OCI-LY7 (cell line): ENCODE measurements at regions not wholly inside any gene's neighbourhood (a gene's known extent, or its start where the extent isn't known, plus 50 kb on each side); places are given as distances from the start of the nearest gene placed in this dataset.

Experiments used
- BruUV-seq: library from RNA; stranded (reverse); fragments of 400-500 nt; replicated peaks from 2 replicates; lab custom pipeline; 2021; lab: Mats Ljungman, UMichigan
- CTCF ChIA-PET: fragments of 300-600 bp; sonication (Branson Sonifier 250); formaldehyde crosslinking; loops from one replicate; lab custom pipeline; 2022; ENCODE audit warnings: antibody characterized with exemption; ENCODE audit not compliant: unreplicated experiment; lab: Charles Lee
- POLR2A ChIA-PET: fragments of 300-600 bp; sonication (Branson Sonifier 250); formaldehyde crosslinking; loops from one replicate; lab custom pipeline; 2022; ENCODE audit warnings: antibody characterized with exemption; lab: Charles Lee
- DNase-seq: peaks from one replicate; pipeline ENCODE4 v3.0.0-alpha.2; 2015; ENCODE audit warnings: low spot score
- H2AFZ ChIP-seq: fragments of 200-600 bp; sonication (generic), shearing (Covaris generic); 2 replicates; pipeline ENCODE4 v1.6.1; 2014; ENCODE audit warnings: mild to moderate bottlenecking, antibody characterized with exemption, low read length, moderate library complexity
- H3K27ac ChIP-seq: fragments of 200-600 bp; sonication (generic); 2 replicates; pipeline ENCODE4 v1.5.1; 2014; ENCODE audit warnings: mixed run types, low read depth, mild to moderate bottlenecking, moderate library complexity, low read length, inconsistent platforms; ENCODE audit not compliant: poor library complexity, severe bottlenecking
- H3K36me3 ChIP-seq: fragments of 200-600 bp; sonication (generic); 2 replicates; pipeline ENCODE4 v1.6.1; 2014; ENCODE audit warnings: mild to moderate bottlenecking, antibody characterized with exemption, low read length, moderate library complexity, mixed read lengths; ENCODE audit not compliant: insufficient read depth
- H3K4me1 ChIP-seq: fragments of 200-600 bp; sonication (generic); 2 replicates; pipeline ENCODE4 v1.5.1; 2014; ENCODE audit warnings: mild to moderate bottlenecking, low read length; ENCODE audit not compliant: insufficient read depth, poor library complexity, severe bottlenecking
- H3K4me2 ChIP-seq: fragments of 200-600 bp; sonication (generic); 2 replicates; pipeline ENCODE4 v1.6.1; 2014; ENCODE audit warnings: mild to moderate bottlenecking, low read length
- H3K4me3 ChIP-seq: fragments of 200-600 bp; sonication (generic); 2 replicates; pipeline ENCODE4 v1.5.1; 2014; ENCODE audit warnings: mild to moderate bottlenecking, low read depth, low read length; ENCODE audit not compliant: poor library complexity, severe bottlenecking
- H3K79me2 ChIP-seq: fragments of 200-600 bp; sonication (generic); 2 replicates; pipeline ENCODE4 v1.6.1; 2016; ENCODE audit warnings: low read depth, mild to moderate bottlenecking, low read length, moderate library complexity, mixed read lengths; ENCODE audit not compliant: insufficient read depth
- H3K9me2 ChIP-seq: fragments of 200-600 bp; sonication (generic); 2 replicates; pipeline ENCODE4 v1.6.1; 2016; ENCODE audit warnings: mild to moderate bottlenecking, low read length, mixed read lengths; ENCODE audit not compliant: insufficient read depth
- H3K9me3 ChIP-seq: fragments of 200-600 bp; sonication (generic); 2 replicates; pipeline ENCODE4 v1.6.1; 2014; ENCODE audit warnings: mild to moderate bottlenecking, mixed run types, low read length, mixed read lengths
- H4K20me1 ChIP-seq: fragments of 200-600 bp; sonication (generic); 2 replicates; pipeline ENCODE4 v1.6.1; 2014; ENCODE audit warnings: mild to moderate bottlenecking, antibody characterized with exemption, low read length, moderate library complexity, mixed read lengths; ENCODE audit not compliant: insufficient read depth
- CTCF ChIP-seq: fragments of 200-600 bp; sonication (generic); conservative IDR thresholded peaks from 2 replicates; pipeline ENCODE4 v1.5.1; 2014; ENCODE audit warnings: mild to moderate bottlenecking, antibody characterized with exemption, low read length, moderate library complexity, mixed read lengths
- EZH2phosphoT487 ChIP-seq: fragments of 200-600 bp; sonication (generic); IDR thresholded peaks from 2 replicates; pipeline ENCODE4 v1.6.1; 2018; ENCODE audit warnings: low read depth, borderline replicate concordance, mild to moderate bottlenecking, mixed run types, antibody characterized with exemption, low read length, moderate library complexity, mixed read lengths
- intact Hi-C: fragments of 100-400 bp; cut with micrococcal nuclease; formaldehyde crosslinking; loops from one replicate; pipeline ENCODE4 v1.10.0; 2022; ENCODE audit not compliant: unreplicated experiment

- no TSS peak for BruUV-seq
- no peak for DNase-seq
- H4K20me1 ChIP-seq = no peaks in the 10 kb centered on the region
- H3K27ac ChIP-seq = no peak overlapping the region
- no peak for TF ChIP-seq EZH2phosphoT487
- no peak for TF ChIP-seq CTCF
- no peak overlapping the region for H3K4me2 ChIP-seq
- intact Hi-C loops = no loop called here
- ChIA-PET CTCF (interaction anchor here (0.9 kb wide), 1 partner anchor 31 kb away, joined by 3 read pairs; no protein-coding TSS in a partner anchor), POLR2A (interaction anchor here (1.6 kb wide), 1 partner anchor 10 kb away, joined by 12 read pairs; no protein-coding TSS in a partner anchor)
- no peaks in the 10 kb centered on the region for H3K9me2 ChIP-seq
- H2AFZ ChIP-seq = no peak overlapping the region
- H3K79me2 ChIP-seq = no peaks in the 10 kb centered on the region
- no peaks in the 10 kb centered on the region for H3K4me1 ChIP-seq
- H3K9me3 ChIP-seq = no peaks in the 10 kb centered on the region
- H3K36me3 ChIP-seq = no peaks in the 10 kb centered on the region
- no peak overlapping the region for H3K4me3 ChIP-seq
Measured at GRCh38 chr1:212161231-212161781, 123.9 kb upstream of the PPP2R5A start.

- Histone ChIP-seq H3K9me2 (no peaks in the 10 kb centered on the region), H3K4me1 (no peaks in the 10 kb centered on the region), H3K9me3 (no peaks in the 10 kb centered on the region), H4K20me1 (no peaks in the 10 kb centered on the region), H3K27ac (no peak overlapping the region), H3K36me3 (no peaks in the 10 kb centered on the region), H2AFZ (no peak overlapping the region), H3K4me2 (no peak overlapping the region), H3K4me3 (no peak overlapping the region), H3K79me2 (no peaks in the 10 kb centered on the region)
- DNase-seq = no peak
- TF ChIP-seq EZH2phosphoT487 (no peak), CTCF (no peak)
- intact Hi-C loops = no loop called here
- no TSS peak for BruUV-seq
- ChIA-PET POLR2A (interaction anchor here (0.8 to 1.6 kb wide), 4 partner anchors 11 to 124 kb away, joined by 3 to 12 read pairs (median 4); no protein-coding TSS in a partner anchor), CTCF (no interaction called here)
Measured at GRCh38 chr1:212162635-212163034, 122.6 kb upstream of the PPP2R5A start.

DNA sequence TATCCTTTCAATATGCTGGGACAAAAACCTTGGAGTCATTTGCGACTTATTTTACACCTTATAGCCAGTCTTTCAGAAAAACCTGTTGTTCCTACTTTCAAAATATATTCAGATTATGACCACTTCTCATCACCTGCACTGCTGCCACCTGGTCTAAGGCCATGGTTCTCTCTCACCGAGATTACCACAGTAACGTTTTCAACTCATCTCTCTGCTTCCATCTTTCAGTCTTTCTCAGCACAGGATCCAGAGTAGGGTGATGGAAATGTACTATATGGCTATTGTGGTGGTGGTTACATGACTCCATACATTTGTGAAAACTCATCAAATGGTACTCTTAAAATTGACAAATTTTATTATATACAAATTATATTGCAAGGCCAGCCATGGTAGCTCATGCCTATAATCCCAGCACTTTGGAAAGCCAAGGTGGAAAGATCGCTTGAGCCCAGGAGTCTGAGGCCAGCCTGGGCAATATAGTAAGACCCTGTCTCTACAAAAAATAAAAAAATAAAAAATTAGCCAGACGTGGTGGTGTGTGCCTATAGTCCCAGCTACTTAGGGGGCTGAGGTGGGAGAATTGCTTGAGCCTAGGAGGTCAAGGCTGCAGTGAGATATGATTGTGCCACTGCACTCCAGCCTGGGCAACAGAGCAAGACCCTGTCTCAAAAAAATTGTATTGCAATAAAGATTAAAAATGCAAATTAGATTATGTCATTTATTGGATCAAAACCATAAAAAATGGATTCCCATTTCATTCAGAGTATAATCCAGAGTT lies 120.9 kb upstream of the PPP2R5A start:
- Histone ChIP-seq H3K4me2 (no peak overlapping the region), H4K20me1 (no peaks in the 10 kb centered on the region), H3K36me3 (no peaks in the 10 kb centered on the region), H3K79me2 (no peaks in the 10 kb centered on the region), H2AFZ (no peak overlapping the region), H3K9me2 (no peaks in the 10 kb centered on the region), H3K27ac (no peak overlapping the region), H3K4me1 (no peaks in the 10 kb centered on the region), H3K9me3 (no peaks in the 10 kb centered on the region), H3K4me3 (no peak overlapping the region)
- BruUV-seq = no TSS peak
- POLR2A ChIA-PET = no interaction called here
- TF ChIP-seq EZH2phosphoT487 = no peak
- TF ChIP-seq CTCF = no peak
- no peak for DNase-seq
- intact Hi-C loops = no loop called here
- CTCF ChIA-PET = no interaction called here
